GM23338 (cell line): ENCODE measurements at regions not wholly inside any gene's neighbourhood (a gene's known extent, or its start where the extent isn't known, plus 50 kb on each side); places are given as distances from the start of the nearest gene placed in this dataset.

Source experiments
- ATAC-seq: fragments of 200-7000 bp; cut with Tn5 transposase; 3 replicates; pipeline ENCODE4 v1.9.1; 2020
- DNase-seq: peaks from one replicate; pipeline ENCODE4 v3.0.0-alpha.2; 2015; ENCODE audit warnings: low spot score
- H2AFZ ChIP-seq: fragments of 200-600 bp; sonication (generic); 2 replicates; pipeline ENCODE4 v1.8.0; 2016; ENCODE audit warnings: antibody characterized with exemption, mild to moderate bottlenecking, moderate library complexity
- H3F3A ChIP-seq: fragments of 200-600 bp; sonication (generic); replicated peaks from 2 replicates; pipeline ENCODE4 v1.8.0; 2017; ENCODE audit warnings: antibody characterized with exemption, mixed run types, low read depth
- H3K27ac ChIP-seq: fragments of 200-600 bp; sonication (generic); 2 replicates; pipeline ENCODE4 v1.6.1; 2016; ENCODE audit warnings: low read depth
- H3K27me3 ChIP-seq: fragments of 200-600 bp; sonication (generic); 2 replicates; pipeline ENCODE4 v1.8.0; 2016; ENCODE audit warnings: mild to moderate bottlenecking, mixed run types, moderate library complexity; ENCODE audit not compliant: insufficient read depth
- H3K36me3 ChIP-seq: fragments of 200-600 bp; sonication (generic); 2 replicates; pipeline ENCODE4 v1.8.0; 2016; ENCODE audit warnings: mild to moderate bottlenecking; ENCODE audit not compliant: insufficient read depth
- H3K4me1 ChIP-seq: fragments of 200-600 bp; sonication (generic); 2 replicates; pipeline ENCODE4 v1.8.0; 2016; ENCODE audit warnings: mild to moderate bottlenecking, moderate library complexity; ENCODE audit not compliant: insufficient read depth
- H3K4me2 ChIP-seq: fragments of 200-600 bp; sonication (generic); 2 replicates; pipeline ENCODE4 v1.7.1; 2017; ENCODE audit warnings: mixed run types
- H3K4me3 ChIP-seq: fragments of 200-600 bp; sonication (generic); 2 replicates; pipeline ENCODE4 v1.6.1; 2016; ENCODE audit warnings: mixed run types
- H3K79me2 ChIP-seq: fragments of 200-600 bp; sonication (generic); replicated peaks from 2 replicates; pipeline ENCODE4 v1.8.0; 2017; ENCODE audit warnings: mild to moderate bottlenecking; ENCODE audit not compliant: insufficient read depth
- H3K9me2 ChIP-seq: fragments of 200-600 bp; sonication (generic); 2 replicates; pipeline ENCODE4 v1.8.0; 2017; ENCODE audit not compliant: insufficient read depth
- H4K20me1 ChIP-seq: fragments of 200-600 bp; sonication (generic); replicated peaks from 2 replicates; pipeline ENCODE4 v1.8.0; 2017; ENCODE audit warnings: mild to moderate bottlenecking; ENCODE audit not compliant: insufficient read depth
- H3K27ac Mint-ChIP-seq: 2 replicates; pipeline ENCODE4 v1.8.0; 2020; ENCODE audit warnings: inconsistent platforms, mild to moderate bottlenecking, moderate library complexity, mixed read lengths
- H3K27me3 Mint-ChIP-seq: 3 replicates; pipeline ENCODE4 v1.8.0; 2022; ENCODE audit warnings: low read depth, mild to moderate bottlenecking, moderate library complexity, mixed read lengths, inconsistent platforms; ENCODE audit not compliant: insufficient read depth, poor library complexity
- H3K36me3 Mint-ChIP-seq: 3 replicates; pipeline ENCODE4 v1.8.0; 2021; ENCODE audit warnings: low read depth, mild to moderate bottlenecking, inconsistent platforms, moderate library complexity, mixed read lengths
- H3K4me1 Mint-ChIP-seq: 3 replicates; pipeline ENCODE4 v1.8.0; 2020; ENCODE audit warnings: mild to moderate bottlenecking, inconsistent platforms, mixed read lengths
- H3K4me3 Mint-ChIP-seq: 3 replicates; pipeline ENCODE4 v1.8.0; 2021; ENCODE audit warnings: moderate library complexity, mild to moderate bottlenecking, inconsistent platforms, mixed read lengths
- H3K9me3 Mint-ChIP-seq: 3 replicates; pipeline ENCODE4 v1.8.0; 2020; ENCODE audit warnings: moderate library complexity, mild to moderate bottlenecking, inconsistent platforms, mixed read lengths
- CTCF ChIP-seq, 2 experiments: fragments of 200-600 bp in 1 of 2; sonication (generic) in 1 of 2; conservative IDR thresholded peaks; 2 replicates each; pipeline versions ENCODE4 v1.5.1 to v1.6.1; 2016 to 2017; ENCODE audit warnings: antibody characterized with exemption in 2 of 2, low read depth in 2 of 2, mild to moderate bottlenecking in 2 of 2, moderate library complexity in 1 of 2
- NANOG ChIP-seq: IDR thresholded peaks from 2 replicates; pipeline ENCODE4 v1.6.1; 2016; ENCODE audit warnings: antibody characterized with exemption, borderline replicate concordance
- REST ChIP-seq: IDR thresholded peaks from one replicate; pipeline ENCODE4 v1.6.1; 2018; ENCODE audit warnings: antibody characterized with exemption; ENCODE audit not compliant: unreplicated experiment
- STAT1 ChIP-seq: IDR thresholded peaks from one replicate; pipeline ENCODE4 v1.6.1; 2016; ENCODE audit warnings: antibody characterized with exemption; ENCODE audit not compliant: unreplicated experiment
- ZNF462 ChIP-seq: fragments of 250-450 bp; sonication (Bioruptor Pico); IDR thresholded peaks from 2 replicates; pipeline ENCODE4 v1.5.0; 2020; ENCODE audit warnings: mild to moderate bottlenecking, moderate library complexity

- TF ChIP-seq ZNF462 (CRISPR knock-in tag) (no peak), NANOG (no peak)
These were observed 320.8 kb upstream of the PDZRN3 start (continued) for GRCh38 chr3:73945541-73945940.

- Histone ChIP-seq H2AFZ (no peak overlapping the region), H3K27me3 (no peaks in the 10 kb centered on the region), H3K27ac (no peak overlapping the region), H3K36me3 (no peaks in the 10 kb centered on the region), H3K4me2 (no peak overlapping the region), H3K79me2 (no peaks in the 10 kb centered on the region), H3K9me2 (peaks cover 5% of the 10 kb centered on the region; the same call in 1 of the 2 replicates), H3K4me3 (no peak overlapping the region), H4K20me1 (no peaks in the 10 kb centered on the region), H3F3A (no peaks in the 10 kb centered on the region), H3K4me1 (no peaks in the 10 kb centered on the region)
- DNase-seq: no peak
- Mint-ChIP-seq H3K27me3 (no peaks in the 10 kb centered on the region), H3K36me3 (peaks cover 3% of the 10 kb centered on the region; the same call in 1 of the 3 replicates), H3K4me3 (no peak overlapping the region), H3K27ac (no peak overlapping the region), H3K4me1 (no peaks in the 10 kb centered on the region), H3K9me3 (no peaks in the 10 kb centered on the region)
- ATAC-seq: no peak
- TF ChIP-seq CTCF (conservative IDR thresholded peaks at IDR 0.05; ENCODE audit: low read depth in 2 of 2) (no peak), REST (no peak), STAT1 (no peak), NANOG (no peak)
These were observed 315.2 kb upstream of the PDZRN3 start for GRCh38 chr3:73939985-73940384.
